Body of pancreas (tissue), 4 donors: ENCODE measurements at regions not wholly inside any gene's neighbourhood (a gene's known extent, or its start where the extent isn't known, plus 50 kb on each side); places are given as distances from the start of the nearest gene placed in this dataset.

ENCODE experiments used
- ATAC-seq: fragments of 150-250 bp; one replicate; pipeline ENCODE4 v1.9.1; 2016
- DNase-seq, 4 donors: peaks; one replicate each; pipeline ENCODE4 v3.0.0-alpha.2; 2019
- H3K27ac ChIP-seq, 4 donors: fragments of 200-600 bp; sonication (generic); 1 replicate in 3 of 4; 2 replicates in 1 of 4; pipeline versions ENCODE4 v1.5.1 to v1.6.1; 2016 to 2019; ENCODE audit warnings: mild to moderate bottlenecking in 1 of 4, mixed read lengths in 1 of 4, moderate library complexity in 1 of 4
- H3K27me3 ChIP-seq, 2 donors: fragments of 200-600 bp; sonication (generic); one replicate each; pipeline ENCODE4 v1.6.0; 2016; ENCODE audit warnings: mild to moderate bottlenecking in 1 of 2
- H3K36me3 ChIP-seq, 2 donors: fragments of 200-600 bp; sonication (generic); replicated peaks in 1 of 2; 2 replicates each; pipeline ENCODE4 v1.5.1; 2016; ENCODE audit warnings: low read depth in 2 of 2; ENCODE audit not compliant: insufficient read depth in 1 of 2
- H3K4me1 ChIP-seq: fragments of 200-600 bp; sonication (generic); one replicate; pipeline ENCODE4 v1.6.0; 2016
- H3K4me3 ChIP-seq, 2 donors: fragments of 200-600 bp; sonication (generic); 1 replicate in 1 of 2; 2 replicates in 1 of 2; pipeline ENCODE4 v1.5.1; 2016 to 2019
- H3K9me3 ChIP-seq, 3 donors: fragments of 200-600 bp; sonication (generic); 1 replicate in 2 of 3; 2 replicates in 1 of 3; pipeline ENCODE4 v1.5.1; 2016
- POLR2A ChIP-seq, 3 donors: fragments of 450-650 bp; IDR thresholded peaks; one replicate each; pipeline ENCODE4 v1.6.1; 2016; ENCODE audit warnings: antibody characterized with exemption in 3 of 3, mild to moderate bottlenecking in 2 of 3
- WGBS, 2 donors: methylation state at CpG; one replicate each; pipeline ENCODE4 v1.1.5; 2017; 5-methylcytosine and 5-hydroxymethylcytosine counted together
- intact Hi-C: fragments of 100-400 bp; cut with DNase I; formaldehyde crosslinking; loops from one replicate; pipeline ENCODE4 v1.15.1; 2023
- TF ChIP-seq, protein P1 (sequence below), 7 experiments: fragments of 450-650 bp in 4 of 7; fragments of 200-600 bp in 3 of 7; sonication (generic) in 3 of 7; IDR thresholded peaks; one replicate each; pipeline ENCODE4 v1.5.1; 2016 to 2019; ENCODE audit warnings: antibody characterized with exemption in 7 of 7

DNA sequence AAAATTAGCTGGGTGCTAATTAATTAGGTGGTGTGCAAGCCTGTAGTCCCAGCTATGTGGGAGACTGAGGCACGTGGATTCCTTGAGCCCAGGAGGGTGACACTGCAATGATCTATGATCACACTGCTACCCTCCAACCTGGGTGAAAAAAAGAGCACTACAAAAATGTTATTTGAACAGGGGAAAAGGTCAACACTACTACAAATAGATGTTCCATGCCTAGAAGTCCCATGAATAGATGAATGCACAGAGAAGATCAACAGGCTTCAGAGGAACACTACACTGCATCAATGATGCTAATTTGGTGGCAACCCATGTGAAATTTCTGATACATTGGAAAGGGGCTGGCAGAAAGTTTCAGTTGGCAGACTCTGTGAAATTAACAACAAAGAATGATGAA, 105.4 kb upstream of the FHIT start:
- Histone ChIP-seq H3K4me3 (no peak overlapping the region), H3K9me3 (no peaks in the 10 kb centered on the region), H3K27me3 (no peaks in the 10 kb centered on the region), H3K27ac (no peak overlapping the region), H3K4me1 (no peaks in the 10 kb centered on the region), H3K36me3 (no peaks in the 10 kb centered on the region)
- TF ChIP-seq POLR2A (IDR thresholded peaks at IDR 0.05), result no peak
- TF ChIP-seq, protein P1, sequence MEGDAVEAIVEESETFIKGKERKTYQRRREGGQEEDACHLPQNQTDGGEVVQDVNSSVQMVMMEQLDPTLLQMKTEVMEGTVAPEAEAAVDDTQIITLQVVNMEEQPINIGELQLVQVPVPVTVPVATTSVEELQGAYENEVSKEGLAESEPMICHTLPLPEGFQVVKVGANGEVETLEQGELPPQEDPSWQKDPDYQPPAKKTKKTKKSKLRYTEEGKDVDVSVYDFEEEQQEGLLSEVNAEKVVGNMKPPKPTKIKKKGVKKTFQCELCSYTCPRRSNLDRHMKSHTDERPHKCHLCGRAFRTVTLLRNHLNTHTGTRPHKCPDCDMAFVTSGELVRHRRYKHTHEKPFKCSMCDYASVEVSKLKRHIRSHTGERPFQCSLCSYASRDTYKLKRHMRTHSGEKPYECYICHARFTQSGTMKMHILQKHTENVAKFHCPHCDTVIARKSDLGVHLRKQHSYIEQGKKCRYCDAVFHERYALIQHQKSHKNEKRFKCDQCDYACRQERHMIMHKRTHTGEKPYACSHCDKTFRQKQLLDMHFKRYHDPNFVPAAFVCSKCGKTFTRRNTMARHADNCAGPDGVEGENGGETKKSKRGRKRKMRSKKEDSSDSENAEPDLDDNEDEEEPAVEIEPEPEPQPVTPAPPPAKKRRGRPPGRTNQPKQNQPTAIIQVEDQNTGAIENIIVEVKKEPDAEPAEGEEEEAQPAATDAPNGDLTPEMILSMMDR (IDR thresholded peaks at IDR 0.05), result no peak
- intact Hi-C loops, result no loop called here
- DNase-seq (no peak), ATAC-seq (no peak)
- WGBS, 2 donors, result 32 to 35% methylated on average over 1 of the region's 1 CpG

- no peak overlapping the region for H3K27ac ChIP-seq
- WGBS, 2 donors, result 57 to 71% methylated on average over 1 of the region's 1 CpG
- intact Hi-C loops, result no loop called here
These were observed 106.7 kb upstream of the FHIT start for GRCh38 chr3:61357902-61358301.

DNA sequence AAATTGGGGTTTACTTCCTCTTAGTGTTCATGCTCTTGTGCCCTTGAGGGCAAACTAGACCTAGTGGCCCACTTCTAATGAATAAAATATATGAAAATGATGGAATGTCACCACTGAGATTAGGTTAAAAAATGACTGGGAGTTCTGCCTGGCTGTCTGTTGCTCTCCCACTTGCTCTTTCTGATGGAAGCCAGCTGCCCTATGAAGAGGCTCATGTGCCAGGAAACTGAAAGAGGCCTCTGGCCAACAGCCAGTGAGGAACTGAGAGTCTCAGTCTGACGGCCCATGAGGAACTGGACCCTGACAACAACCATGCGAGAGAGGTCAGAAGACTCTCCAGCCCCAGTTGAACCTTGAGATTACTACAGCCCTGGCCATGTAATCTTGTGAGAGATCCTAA, 107.1 kb upstream of the FHIT start:
- Histone ChIP-seq H3K9me3 (no peaks in the 10 kb centered on the region), H3K36me3 (no peaks in the 10 kb centered on the region), H3K4me1 (no peaks in the 10 kb centered on the region), H3K27me3 (no peaks in the 10 kb centered on the region), H3K27ac (no peak overlapping the region), H3K4me3 (no peak overlapping the region)
- TF ChIP-seq POLR2A (IDR thresholded peaks at IDR 0.05), result no peak
- TF ChIP-seq, protein P1 (IDR thresholded peaks at IDR 0.05), result no peak
- ATAC-seq, result peak; percentile 40
- DNase-seq, result peak; percentile 28 to 77 (median 50)
- 39 to 52% methylated on average over 2 of the region's 2 CpGs for WGBS, 2 donors
- intact Hi-C loops, result no loop called here

More at GRCh38 chr3:61357902-61358301, 106.7 kb upstream of the FHIT start:
- H3K27me3 ChIP-seq, result no peaks in the 10 kb centered on the region
- H3K9me3 ChIP-seq, result no peaks in the 10 kb centered on the region
- TF ChIP-seq, protein P1 (IDR thresholded peaks at IDR 0.05), result no peak
- TF ChIP-seq POLR2A (IDR thresholded peaks at IDR 0.05), result no peak
- no peaks in the 10 kb centered on the region for H3K36me3 ChIP-seq
- no peak for ATAC-seq
- H3K4me1 ChIP-seq, result no peaks in the 10 kb centered on the region
- no peak overlapping the region for H3K4me3 ChIP-seq
- no peak for DNase-seq

DNA sequence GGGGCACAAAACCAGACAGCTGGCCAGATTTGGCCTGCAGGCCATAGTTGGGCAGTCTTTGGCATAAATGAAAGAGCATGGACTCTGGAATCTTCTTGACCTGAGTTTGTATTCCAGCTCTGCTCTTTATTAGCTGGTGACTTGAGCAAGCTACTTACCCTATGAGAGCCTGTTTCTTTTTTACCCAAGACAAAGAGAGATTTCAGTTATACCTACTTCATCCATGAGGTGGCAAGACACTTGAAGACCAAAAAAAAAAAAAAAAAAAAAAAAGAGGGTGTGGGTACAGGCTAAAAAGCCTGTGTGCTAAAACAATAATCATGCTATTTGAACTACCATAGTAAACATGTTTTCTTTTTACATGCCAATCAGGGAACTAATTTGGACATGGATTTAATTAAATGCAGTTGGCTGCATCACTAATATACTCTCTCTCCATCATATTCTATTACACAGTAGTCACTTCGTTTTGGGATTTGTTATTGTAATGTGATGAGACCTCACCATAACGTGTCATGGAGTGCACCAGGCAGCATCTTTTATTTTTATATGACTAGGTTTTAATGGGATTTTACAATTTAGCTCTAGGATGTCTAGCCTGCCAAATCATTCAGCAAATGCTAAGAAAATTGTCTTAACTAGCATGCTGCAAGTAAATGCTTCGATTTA, 109.2 kb upstream of the FHIT start:
- 40 to 47% methylated on average over 3 of the region's 3 CpGs for WGBS, 2 donors
- TF ChIP-seq POLR2A (IDR thresholded peaks at IDR 0.05), result no peak
- TF ChIP-seq, protein P1 (IDR thresholded peaks at IDR 0.05), result no peak
- Histone ChIP-seq H3K4me1 (no peaks in the 10 kb centered on the region), H3K9me3 (no peaks in the 10 kb centered on the region), H3K4me3 (no peak overlapping the region), H3K27me3 (no peaks in the 10 kb centered on the region), H3K36me3 (no peaks in the 10 kb centered on the region), H3K27ac (no peak overlapping the region)
- no peak for ATAC-seq
- DNase-seq, result no peak
- intact Hi-C loops, result no loop called here

- Histone ChIP-seq H3K27me3 (no peaks in the 10 kb centered on the region), H3K27ac (no peak overlapping the region), H3K36me3 (no peaks in the 10 kb centered on the region), H3K9me3 (no peaks in the 10 kb centered on the region), H3K4me1 (no peaks in the 10 kb centered on the region), H3K4me3 (no peak overlapping the region)
- 63 to 75% methylated on average over 2 of the region's 2 CpGs for WGBS, 2 donors
- DNase-seq, result no peak
- TF ChIP-seq POLR2A (IDR thresholded peaks at IDR 0.05), result no peak
- TF ChIP-seq, protein P1 (IDR thresholded peaks at IDR 0.05), result no peak
- intact Hi-C loops, result no loop called here
- ATAC-seq, result no peak
These were observed 118.4 kb upstream of the FHIT start for GRCh38 chr3:61369678-61370077.
